ENCODE measurements at regions not wholly inside any gene's neighbourhood (a gene's known extent, or its start where the extent isn't known, plus 50 kb on each side); places are given as distances from the start of the nearest gene placed in this dataset.
"Not testable (repeated sequence)": the region's sequence is repeated elsewhere in the genome, so short reads cannot be mapped to it uniquely, and the experiment has no call there.

- no peak for DNase-seq (ENCODE audit: low read depth in 2 of 2)
Observed at GRCh38 chrX:46168254-46168653, 377.0 kb downstream of the ZNF674 start.

- no peak for DNase-seq (ENCODE audit: low read depth in 2 of 2)
Observed at GRCh38 chrX:46165866-46166265, 379.4 kb downstream of the ZNF674 start.

- no peak for DNase-seq (ENCODE audit: low read depth in 2 of 2)
Observed at GRCh38 chrX:46165411-46165810, 379.8 kb downstream of the ZNF674 start.

GRCh38 chrX:46152756-46153155 is 392.5 kb downstream of the ZNF674 start:
- no peak for DNase-seq (ENCODE audit: low read depth in 2 of 2)

- DNase-seq (ENCODE audit: low read depth in 2 of 2): not testable (repeated sequence)
Observed at GRCh38 chrX:46151332-46151731, 393.9 kb downstream of the ZNF674 start.

- DNase-seq (ENCODE audit: low read depth in 2 of 2): no peak
Observed at GRCh38 chrX:46144566-46144965, 400.7 kb downstream of the ZNF674 start.

GRCh38 chrX:46140272-46140671 is 404.9 kb downstream of the ZNF674 start:
- no peak for DNase-seq (ENCODE audit: low read depth in 2 of 2)

- no peak for DNase-seq (ENCODE audit: low read depth in 2 of 2)
Observed at GRCh38 chrX:46130247-46130646, 415.0 kb downstream of the ZNF674 start.

GRCh38 chrX:46125111-46125510 is 420.1 kb downstream of the ZNF674 start:
- DNase-seq (ENCODE audit: low read depth in 2 of 2): no peak

GRCh38 chrX:46117234-46117633 is 428.0 kb downstream of the ZNF674 start:
- no peak for DNase-seq (ENCODE audit: low read depth in 2 of 2)

- not testable (repeated sequence) for DNase-seq (ENCODE audit: low read depth in 2 of 2)
Observed at GRCh38 chrX:46087310-46087709, 457.9 kb downstream of the ZNF674 start.

GRCh38 chrX:46080121-46080520 is 465.1 kb downstream of the ZNF674 start:
- DNase-seq (ENCODE audit: low read depth in 2 of 2): not testable (repeated sequence)

GRCh38 chrX:46072791-46073190 is 472.4 kb downstream of the ZNF674 start:
- no peak for DNase-seq (ENCODE audit: low read depth in 2 of 2)

- DNase-seq (ENCODE audit: low read depth in 2 of 2): no peak
Observed at GRCh38 chrX:46072372-46072771, 472.8 kb downstream of the ZNF674 start.

GRCh38 chrX:46070421-46070820 is 474.8 kb downstream of the ZNF674 start:
- DNase-seq (ENCODE audit: low read depth in 2 of 2): no peak

GRCh38 chrX:46059316-46059715 is 485.9 kb downstream of the ZNF674 start:
- no peak for DNase-seq (ENCODE audit: low read depth in 2 of 2)

- no peak for DNase-seq (ENCODE audit: low read depth in 2 of 2)
Observed at GRCh38 chrX:46044486-46044885, 500.7 kb downstream of the ZNF674 start.

GRCh38 chrX:46040001-46040400 is 505.2 kb downstream of the ZNF674 start:
- DNase-seq (ENCODE audit: low read depth in 2 of 2): no peak

GRCh38 chrX:46039526-46039925 is 505.7 kb downstream of the ZNF674 start:
- no peak for DNase-seq (ENCODE audit: low read depth in 2 of 2)

- no peak for DNase-seq (ENCODE audit: low read depth in 2 of 2)
Observed at GRCh38 chrX:46036508-46036907, 508.7 kb downstream of the ZNF674 start.

- no peak for DNase-seq (ENCODE audit: low read depth in 2 of 2)
Observed at GRCh38 chrX:46034868-46035267, 510.4 kb downstream of the ZNF674 start.

- no peak for DNase-seq (ENCODE audit: low read depth in 2 of 2)
Observed at GRCh38 chrX:46029777-46030176, 515.4 kb downstream of the ZNF674 start.

GRCh38 chrX:46016296-46016695 is 528.9 kb downstream of the ZNF674 start:
- DNase-seq (ENCODE audit: low read depth in 2 of 2): no peak

- no peak for DNase-seq (ENCODE audit: low read depth in 2 of 2)
Observed at GRCh38 chrX:46015653-46016052, 529.6 kb downstream of the ZNF674 start.

Data from stimulated activated CD4-positive, alpha-beta T cell treated with anti-CD3 and anti-CD28 coated beads, Interleukin-12 subunit alpha, Interleukin-12 subunit beta, amount 100 ng/mL, for 24 hours (primary cell).